HG02852 (cell line): ENCODE measurements at regions not wholly inside any gene's neighbourhood (a gene's known extent, or its start where the extent isn't known, plus 50 kb on each side); places are given as distances from the start of the nearest gene placed in this dataset.
"Not testable (repeated sequence)": the region's sequence is repeated elsewhere in the genome, so short reads cannot be mapped to it uniquely, and the experiment has no call there.

Experiments used
- ATAC-seq: cut with Tn5 transposase; IDR thresholded peaks from one replicate; pipeline ENCODE4 v1.9.1; 2021; ENCODE audit warnings: mild to moderate bottlenecking, moderate library complexity; ENCODE audit not compliant: unreplicated experiment

DNA sequence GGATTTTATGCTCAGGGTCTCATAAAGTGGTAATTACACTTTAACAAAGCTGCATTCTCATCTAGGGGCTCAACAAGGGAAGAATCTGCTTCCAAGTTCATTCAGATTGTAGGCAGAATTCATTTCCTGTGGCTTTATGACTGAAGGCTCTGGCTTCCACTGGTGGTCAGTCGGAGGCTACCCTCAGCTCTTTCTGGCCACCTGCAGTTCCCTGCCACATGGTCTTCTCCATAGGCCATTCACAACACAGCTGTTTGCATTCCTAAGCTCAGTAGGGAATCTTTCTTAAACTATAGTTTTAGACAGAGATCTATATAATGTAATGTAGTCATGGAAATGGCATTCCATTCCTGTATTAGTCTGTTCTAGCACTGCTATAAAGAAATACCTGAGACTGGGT, 973.0 kb upstream of the SLIT2 start:
- no peak for ATAC-seq

DNA sequence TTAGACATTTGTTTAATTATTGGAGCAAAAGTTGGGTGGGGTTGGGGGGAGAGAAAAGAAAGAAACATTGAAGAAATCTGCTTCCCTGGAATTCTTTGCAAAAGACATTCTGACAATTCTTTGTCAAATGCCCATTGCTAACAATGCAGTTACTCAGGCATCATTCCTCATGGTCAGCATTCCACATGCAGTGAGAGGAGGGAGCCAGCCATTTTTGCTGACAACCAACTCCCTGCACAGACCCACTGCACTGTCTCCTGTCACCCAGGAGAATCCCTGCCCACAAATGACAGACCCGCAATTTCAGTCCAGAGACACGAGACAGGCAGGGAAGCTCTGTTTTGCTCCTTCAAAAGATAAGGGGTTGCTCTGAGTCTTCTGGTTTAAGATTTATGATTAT, 985.1 kb upstream of the SLIT2 start:
- ATAC-seq, result no peak

DNA sequence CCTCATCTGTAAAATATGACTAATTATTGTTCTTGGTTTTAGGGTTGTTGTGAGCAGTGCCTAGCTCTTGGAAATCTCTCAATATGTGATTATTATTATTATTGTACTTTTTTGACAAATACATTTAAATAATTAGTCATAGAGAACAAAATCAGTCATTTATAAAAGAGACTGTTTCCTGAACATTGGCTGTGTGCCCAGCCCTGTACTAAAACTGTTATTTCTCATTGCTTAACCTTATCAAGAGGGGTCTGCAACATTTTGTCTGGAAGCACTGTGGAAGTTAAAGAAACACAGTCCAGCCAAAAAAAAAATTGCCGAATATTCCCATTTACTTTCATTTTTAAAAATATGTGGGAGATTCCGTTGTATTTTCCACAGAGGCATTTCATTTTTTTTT, 989.2 kb upstream of the SLIT2 start:
- no peak for ATAC-seq

DNA sequence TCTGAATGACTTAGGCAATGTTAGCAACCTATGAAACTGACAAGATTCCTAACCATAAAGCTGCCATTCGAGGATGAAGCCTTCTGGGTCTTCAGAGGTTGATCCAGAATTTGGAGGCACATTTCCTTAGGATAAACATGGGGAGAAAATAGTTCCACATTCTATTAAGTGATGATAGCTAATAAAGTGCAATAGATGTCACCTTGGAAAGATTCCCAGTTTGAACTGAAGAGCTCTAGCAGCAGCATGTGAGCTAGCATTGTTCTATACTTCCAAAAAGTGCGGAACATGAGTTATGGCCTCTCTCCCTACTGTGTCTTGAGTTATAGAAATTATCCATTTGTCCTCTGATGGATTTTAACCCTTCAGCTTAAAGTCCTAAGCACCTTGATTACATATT, 991.4 kb upstream of the SLIT2 start:
- no peak for ATAC-seq

DNA sequence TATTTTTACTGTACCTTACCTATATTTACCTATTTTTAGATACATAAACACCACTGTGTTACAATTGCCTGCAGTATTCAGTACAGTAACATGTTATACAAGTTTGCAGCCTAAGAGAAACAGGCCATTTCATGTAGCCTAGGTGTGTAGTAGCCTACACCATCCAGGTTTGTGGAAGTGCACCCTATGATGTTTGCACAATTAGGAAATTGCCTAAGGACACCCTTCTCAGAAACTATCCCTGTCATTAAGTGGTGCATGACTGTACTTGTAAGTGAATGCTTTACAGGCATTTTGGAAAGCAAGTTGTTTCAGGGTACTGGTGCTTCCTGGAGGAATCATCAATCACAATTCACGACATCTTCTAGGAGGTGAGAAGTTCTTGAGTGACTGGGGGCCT, 991.8 kb upstream of the SLIT2 start:
- no peak for ATAC-seq

DNA sequence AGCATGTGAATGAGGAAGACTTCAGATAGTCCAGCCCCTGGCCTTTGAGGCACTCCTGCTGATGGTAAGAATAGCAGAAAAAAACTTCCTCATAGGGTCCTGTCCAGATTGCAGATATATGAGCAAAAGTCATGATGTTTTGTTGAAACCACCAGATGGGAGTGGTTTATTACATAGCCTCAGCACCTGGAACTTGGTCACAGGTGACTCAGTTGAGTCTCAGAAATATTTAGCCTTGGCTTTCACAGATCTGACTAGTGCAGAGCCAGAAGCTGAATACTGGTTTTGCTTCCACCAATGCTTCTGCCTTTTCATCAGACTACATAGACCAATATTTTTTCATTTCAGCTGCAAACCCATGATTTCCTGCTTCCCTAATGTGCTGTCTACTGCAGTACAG, 994.9 kb upstream of the SLIT2 start:
- ATAC-seq, result no peak

DNA sequence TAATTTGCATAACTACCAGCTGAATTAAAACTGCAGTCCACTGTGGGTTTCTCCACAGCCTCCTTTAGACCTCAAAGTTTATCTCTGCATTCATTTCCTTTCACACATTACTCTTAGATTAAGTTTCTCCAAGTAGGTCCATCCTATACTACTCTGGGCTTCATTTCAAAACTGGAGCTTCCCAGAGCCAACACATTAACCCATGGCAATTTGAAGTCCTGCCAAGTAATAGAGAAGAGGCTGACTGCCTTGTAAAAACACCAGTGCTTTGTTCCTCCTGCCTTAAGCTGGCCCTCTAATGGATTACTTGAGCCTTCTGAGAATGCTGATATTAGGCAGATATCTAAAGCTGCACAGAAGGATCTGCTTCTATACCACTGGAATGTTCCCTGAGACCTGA, 997.2 kb upstream of the SLIT2 start:
- no peak for ATAC-seq

DNA sequence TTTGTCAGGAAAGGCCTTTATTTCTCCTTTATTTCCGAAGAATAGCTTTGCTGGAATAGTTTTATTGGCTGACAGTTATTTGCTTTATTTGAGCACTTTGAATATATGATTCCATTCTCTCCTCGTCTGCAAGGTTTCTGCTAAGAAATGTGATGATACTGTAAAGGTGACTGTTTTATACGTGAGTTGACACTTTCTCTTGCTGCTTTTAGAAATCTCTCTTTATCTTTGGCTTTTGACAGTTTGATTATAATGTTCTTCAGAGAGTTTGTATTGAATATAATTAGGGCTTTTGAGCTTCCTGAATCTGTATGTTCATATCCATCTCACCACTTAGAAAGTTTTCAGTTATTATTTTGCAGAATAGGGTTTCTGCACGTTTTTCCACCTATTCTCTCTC, 1003.7 kb upstream of the SLIT2 start:
- no peak for ATAC-seq

DNA sequence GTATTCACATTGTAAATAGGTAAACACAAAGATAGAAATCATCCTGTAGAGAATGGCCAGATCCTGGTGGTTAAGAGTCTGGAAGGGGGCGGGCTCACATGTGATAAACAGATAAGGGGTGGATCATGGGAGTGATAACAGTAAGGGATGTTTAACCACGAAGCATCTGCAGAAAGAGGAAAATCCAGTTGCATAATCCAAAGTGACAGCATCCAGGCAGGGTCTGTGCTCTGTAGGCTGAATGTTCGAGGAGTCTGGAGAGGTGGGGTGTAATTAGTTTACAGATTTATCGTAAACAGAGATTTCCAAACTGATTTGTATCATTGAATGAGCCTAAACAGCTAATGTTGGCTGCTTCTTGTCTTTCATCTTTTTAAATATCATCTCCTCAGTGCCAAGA, 1009.8 kb upstream of the SLIT2 start:
- no peak for ATAC-seq

DNA sequence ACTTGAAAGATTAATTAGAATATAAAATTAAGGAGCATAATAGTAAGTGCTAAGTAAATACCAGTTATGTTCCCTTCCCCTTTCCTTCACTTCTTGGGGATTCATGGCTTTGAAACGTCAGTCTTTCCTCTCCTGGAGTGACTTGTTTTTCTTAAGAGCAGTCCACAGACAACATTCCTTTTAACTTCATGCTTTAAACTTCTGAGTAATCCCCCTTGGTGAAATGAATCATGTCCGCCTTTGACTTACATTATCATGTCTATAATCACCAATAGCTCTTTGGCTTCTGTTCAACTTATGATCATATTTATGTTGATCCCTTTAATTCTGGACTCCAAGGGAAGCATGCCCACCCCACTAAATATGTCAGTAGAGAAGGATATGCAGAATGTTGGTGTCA, 1012.1 kb upstream of the SLIT2 start:
- no peak for ATAC-seq

DNA sequence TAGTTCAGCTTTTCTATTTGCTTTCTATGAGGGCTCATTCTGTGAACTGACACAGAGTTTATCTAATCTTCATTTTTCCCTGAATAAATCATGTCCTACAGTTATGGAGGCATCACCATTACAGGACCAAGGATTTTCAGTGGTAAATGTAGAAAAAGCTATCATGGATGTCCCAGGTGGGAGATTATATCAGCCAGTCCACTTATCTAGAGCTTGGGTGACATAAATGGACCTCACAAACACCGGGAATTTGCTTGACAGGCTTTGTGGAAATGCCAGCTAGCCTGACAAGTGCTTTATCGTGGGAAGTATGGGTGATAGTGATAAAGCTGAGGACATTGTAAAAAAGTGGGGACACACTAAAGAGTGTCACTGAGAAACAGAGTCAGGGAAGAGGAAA, 1015.2 kb upstream of the SLIT2 start:
- no peak for ATAC-seq

DNA sequence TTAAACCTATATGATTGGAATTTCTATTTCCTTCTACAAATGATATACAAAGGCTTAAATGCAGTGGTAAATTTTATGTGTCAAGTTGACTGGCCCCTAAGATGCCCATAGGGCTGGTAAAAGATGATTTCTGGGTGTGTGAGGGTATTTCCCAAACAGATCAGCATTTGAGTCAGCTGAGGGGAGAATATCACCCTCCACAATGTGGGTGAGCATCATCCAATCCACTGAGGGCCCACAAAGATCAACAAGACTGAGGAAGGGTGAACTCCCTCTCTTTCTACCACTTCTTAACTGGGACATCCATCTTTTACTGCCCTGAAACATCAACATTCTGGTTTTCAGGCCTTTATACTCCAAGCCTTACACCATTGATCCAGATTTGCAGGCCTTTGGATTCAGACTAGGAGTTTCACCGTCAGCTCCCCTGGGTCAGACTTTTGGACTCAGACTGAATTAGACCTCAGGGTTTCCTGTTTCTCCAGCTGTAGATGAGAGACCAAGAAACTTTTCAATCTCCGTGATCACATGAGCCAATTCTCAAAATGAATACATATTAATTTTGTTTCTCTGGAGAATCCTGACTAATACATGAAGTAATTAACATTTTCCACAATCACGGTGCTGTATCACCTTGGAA, 1020.7 kb upstream of the SLIT2 start:
- ATAC-seq, result no peak

DNA sequence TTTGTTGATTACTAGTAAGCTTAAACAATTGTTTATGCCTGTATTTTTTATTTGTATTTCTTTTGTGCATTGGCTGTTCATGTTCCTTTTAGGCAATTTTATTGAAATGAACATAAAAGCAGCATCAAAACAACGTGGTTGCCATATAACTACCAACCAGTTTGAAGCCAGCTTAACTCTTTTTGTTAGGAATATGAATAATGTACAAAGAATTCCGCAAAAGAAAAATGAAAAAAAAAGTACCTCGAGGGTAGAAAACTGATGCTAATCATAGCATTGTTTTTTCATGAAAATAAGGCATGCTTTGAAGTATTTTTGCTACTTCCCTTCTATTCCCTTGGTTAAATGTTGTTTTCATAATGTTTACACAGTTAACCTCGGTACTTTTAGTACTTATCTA, 1024.0 kb upstream of the SLIT2 start:
- ATAC-seq, result no peak

DNA sequence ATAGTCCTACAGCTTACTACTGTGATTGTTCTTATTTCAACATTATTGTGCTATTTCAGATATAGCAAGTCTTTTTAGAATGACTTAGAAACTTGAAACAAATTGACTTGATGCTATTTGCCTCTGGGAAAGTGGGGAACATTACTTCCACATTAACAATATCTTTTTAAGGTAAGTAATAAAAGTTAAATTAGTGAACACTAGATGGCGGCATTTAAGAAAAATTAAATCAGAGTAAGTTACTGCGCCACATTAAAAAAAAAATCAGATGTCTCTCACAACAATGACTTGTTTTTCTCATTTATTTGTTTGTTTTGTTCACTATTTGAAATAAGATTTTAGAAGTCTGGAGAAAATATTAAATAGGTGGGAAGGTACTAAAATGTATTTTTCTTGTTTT, 1026.9 kb upstream of the SLIT2 start:
- no peak for ATAC-seq

DNA sequence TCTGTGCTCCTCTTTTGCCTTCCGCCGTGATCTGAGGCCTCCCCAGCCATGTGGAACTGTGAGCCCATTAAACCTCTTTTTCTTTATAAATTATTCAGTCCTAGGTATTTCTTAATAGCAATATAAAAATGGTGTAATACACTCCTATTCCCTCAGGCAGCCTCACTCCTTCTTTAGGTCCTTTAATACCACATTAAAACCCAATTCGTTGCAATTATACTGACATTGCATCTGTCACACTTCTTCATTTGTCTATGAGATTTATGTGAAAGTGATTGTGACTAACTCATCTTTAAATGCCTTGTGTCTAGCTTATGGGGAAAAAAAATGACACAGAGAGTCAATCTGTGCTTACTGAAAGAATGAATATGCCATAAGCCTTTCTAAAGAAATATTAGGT, 1035.2 kb upstream of the SLIT2 start:
- ATAC-seq, result no peak

DNA sequence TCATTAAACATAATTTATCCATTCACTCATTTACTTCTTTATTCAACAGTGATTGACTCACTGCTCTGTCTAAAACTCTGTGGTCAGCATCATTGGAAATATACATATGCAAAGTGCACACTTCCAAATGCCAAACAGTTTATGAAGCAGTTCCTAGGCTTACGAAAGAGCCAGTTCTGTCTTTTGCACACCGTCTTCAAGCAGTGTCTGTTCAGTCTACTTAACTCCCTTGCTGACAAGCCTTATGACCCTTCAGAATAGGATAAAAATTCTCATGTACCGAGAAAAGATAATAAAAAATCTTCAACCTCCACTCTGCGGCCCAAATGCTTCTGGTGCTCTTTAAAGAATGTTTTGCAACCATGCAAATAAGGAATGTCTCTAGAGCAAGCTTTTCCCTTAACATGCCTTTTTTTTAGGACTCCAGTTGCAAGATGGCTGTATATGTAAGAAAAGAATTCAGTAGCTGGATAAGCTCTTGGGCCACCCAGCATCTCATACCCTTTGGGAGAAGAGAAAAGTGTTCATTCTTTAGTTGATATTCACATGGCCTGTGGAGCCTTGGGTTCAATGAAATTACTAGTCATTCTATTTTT, 1037.0 kb upstream of the SLIT2 start:
- ATAC-seq, result no peak

DNA sequence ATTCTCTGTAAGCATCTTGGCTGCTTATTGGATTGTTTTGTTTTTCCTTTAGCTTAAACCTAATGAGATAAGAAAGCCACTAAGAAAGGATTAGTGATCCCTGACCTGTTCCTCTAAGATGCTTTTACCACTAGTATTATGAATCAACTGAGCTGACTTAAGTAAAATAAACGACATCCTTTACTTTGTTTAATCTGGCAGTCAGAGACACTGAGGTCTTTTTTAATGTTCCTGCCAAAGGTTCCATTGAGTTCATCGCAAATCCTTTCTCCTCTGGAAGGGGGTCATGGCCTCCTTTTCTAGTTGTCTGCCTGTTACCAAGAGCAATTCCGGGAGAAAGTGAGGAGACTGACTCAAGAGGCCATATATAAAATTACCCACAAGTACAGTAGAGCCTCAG, 1038.3 kb upstream of the SLIT2 start:
- no peak for ATAC-seq

DNA sequence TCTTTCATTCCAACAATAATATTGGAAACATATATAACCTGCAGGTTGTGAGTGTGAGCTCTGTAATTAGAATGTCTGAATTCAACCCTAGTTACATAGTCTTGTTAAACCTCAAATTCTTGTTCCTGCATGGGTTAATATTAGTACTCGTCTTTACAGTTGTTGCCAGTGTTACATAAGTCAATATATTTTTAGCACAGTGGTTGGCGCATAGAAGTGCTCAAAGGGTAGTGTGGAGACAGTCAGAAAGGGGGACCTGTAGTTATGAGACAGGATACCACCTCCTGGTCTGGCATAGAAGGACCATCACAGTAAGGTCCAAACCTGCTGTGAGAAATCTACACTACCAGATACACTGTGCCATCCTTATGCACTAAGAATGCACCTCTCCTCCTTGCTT, 1045.9 kb upstream of the SLIT2 start:
- no peak for ATAC-seq

DNA sequence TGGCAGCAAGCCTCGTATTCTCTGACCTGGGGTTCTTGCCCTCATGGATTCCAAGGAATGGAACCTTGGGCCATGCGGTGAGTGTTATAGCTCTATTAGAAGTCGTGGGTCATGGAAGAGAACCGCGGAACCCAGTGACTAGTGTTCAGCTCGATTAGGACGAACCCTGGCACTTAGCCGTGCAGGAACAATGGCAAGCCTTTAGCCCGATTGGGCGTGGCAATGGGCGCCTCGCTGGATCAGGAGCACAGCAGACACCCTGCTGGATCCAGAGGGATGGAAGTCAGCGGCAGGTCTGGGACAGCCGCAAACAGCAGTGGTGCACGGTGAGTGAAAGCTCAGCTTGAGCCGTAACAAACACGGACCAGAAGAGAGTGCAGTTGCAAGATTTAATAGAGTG, 1053.9 kb upstream of the SLIT2 start:
- ATAC-seq, result not testable (repeated sequence)

DNA sequence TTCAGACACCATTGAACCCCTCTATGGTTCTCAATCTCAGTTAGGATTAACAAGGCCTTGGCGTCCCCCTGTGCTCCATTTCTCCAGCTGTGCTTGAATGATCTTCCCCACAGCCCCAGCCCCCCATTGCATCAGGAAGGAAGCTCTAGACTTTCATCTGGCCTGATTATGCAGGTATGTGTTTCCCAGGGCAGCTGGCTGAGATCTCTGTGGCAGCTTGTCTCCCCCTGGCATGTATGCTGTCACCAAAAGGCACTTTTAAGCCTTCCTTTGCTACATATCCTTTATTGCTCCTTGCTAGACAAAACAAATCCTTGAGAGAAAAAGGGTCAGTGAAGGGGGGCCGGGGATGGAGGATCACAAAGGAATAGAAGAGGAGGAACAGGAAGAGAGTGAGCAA, 1056.0 kb upstream of the SLIT2 start:
- no peak for ATAC-seq

DNA sequence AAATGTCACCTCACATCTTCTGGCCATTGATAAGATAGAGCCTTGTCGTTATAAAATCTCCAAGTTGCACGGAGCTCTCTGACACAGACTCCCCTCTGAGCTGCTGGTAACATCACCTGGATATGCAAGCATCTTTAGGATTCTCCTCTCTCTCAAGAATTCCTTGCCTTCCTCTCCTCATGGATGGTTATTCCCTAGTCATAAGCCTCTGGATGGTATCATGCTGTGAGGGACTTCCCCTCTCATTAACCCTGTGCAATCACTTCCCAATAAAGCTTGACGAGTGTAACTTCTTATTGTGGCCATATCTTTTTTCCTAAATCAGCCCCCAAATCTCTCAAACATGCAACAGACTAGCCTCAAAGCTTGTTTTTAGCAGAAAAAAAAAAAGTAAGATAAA, 1057.0 kb upstream of the SLIT2 start:
- no peak for ATAC-seq

DNA sequence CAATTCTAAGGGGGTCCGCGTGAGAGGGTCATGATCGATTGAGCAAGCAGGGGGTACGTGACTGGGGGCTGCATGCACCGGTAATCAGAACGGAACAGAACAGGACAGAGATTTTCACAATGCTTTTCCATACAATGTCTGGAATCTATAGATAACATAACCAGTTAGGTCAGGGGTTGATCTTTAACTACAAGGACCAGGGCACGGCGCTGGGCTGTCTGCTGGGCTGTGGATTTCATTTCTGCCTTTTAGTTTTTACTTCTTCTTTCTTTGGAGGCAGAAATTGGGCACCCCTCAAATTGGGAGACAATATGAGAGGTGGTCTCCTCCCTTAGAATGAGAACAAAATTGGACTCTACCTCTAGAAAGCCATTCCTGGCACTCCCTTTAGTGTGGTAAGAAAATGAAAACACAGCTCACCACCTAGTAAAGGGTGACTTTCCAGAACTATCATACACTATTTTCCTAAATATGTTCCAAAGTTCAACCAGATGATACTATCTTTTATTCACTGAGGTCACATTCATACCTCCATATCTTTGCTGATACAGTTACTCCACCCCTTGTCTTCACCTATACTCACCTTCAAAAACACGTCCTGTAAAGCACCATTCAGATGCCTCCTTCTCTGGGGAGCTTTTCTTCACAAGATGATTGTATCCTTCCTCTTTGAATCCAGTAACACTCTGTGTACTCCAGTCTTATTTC, 1058.3 kb upstream of the SLIT2 start:
- ATAC-seq, result no peak
